Activated T-cell treated with anti-CD3 and anti-CD28 coated beads, Interleukin-2, amount 50 U/mL, for 4 hours (primary cell): ENCODE measurements at regions not wholly inside any gene's neighbourhood (a gene's known extent, or its start where the extent isn't known, plus 50 kb on each side); places are given as distances from the start of the nearest gene placed in this dataset.
"Not testable (repeated sequence)": the region's sequence is repeated elsewhere in the genome, so short reads cannot be mapped to it uniquely, and the experiment has no call there.

Experiments used
- ATAC-seq, 2 donors: fragments of 200-7000 bp; cut with Tn5 transposase; one replicate each; pipeline ENCODE4 v1.10.0; 2021
- DNase-seq: peaks from one replicate; pipeline ENCODE4 v3.0.0-alpha.2; 2020
- H3K27me3 Mint-ChIP-seq: one replicate; pipeline ENCODE4 v1.8.0; 2021; ENCODE audit warnings: low read depth, mixed read lengths
- H3K36me3 Mint-ChIP-seq: one replicate; pipeline ENCODE4 v1.8.0; 2022; ENCODE audit warnings: mixed read lengths; ENCODE audit not compliant: insufficient read depth
- H3K4me1 Mint-ChIP-seq: one replicate; pipeline ENCODE4 v1.8.0; 2021; ENCODE audit warnings: low read depth, mixed read lengths
- H3K4me3 Mint-ChIP-seq: one replicate; pipeline ENCODE4 v1.8.0; 2021; ENCODE audit warnings: mild to moderate bottlenecking, moderate library complexity, mixed read lengths
- H3K9me3 Mint-ChIP-seq: one replicate; pipeline ENCODE4 v1.8.0; 2021; ENCODE audit warnings: mixed read lengths

DNA sequence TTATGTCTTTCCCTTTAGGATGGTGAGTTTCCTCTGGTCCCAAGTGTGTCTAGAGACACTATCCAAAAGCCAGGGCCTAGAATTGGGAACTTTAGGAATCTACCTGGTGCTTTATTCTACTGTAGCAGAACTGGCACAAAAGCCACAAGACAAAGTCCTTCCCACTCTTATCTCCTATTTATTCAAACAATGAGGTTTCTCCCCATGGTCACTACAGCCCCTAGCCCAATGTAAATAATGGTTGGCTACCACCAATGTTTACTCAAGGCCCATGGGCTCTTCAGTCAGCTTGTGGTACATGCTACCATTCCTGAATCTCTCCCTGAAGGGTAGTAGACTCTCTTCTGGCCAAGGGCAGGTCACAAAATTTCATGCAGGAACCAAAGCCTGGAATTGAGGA is 789.4 kb upstream of the KIF2B start:
- peaks cover 21% of the 10 kb centered on the region for H3K9me3 Mint-ChIP-seq
- H3K27me3 Mint-ChIP-seq, result no peaks in the 10 kb centered on the region
- no peaks in the 10 kb centered on the region for H3K4me1 Mint-ChIP-seq
- no peak overlapping the region for H3K4me3 Mint-ChIP-seq
- DNase-seq, result no peak
- H3K36me3 Mint-ChIP-seq, result no peaks in the 10 kb centered on the region
- no peak for ATAC-seq

DNA sequence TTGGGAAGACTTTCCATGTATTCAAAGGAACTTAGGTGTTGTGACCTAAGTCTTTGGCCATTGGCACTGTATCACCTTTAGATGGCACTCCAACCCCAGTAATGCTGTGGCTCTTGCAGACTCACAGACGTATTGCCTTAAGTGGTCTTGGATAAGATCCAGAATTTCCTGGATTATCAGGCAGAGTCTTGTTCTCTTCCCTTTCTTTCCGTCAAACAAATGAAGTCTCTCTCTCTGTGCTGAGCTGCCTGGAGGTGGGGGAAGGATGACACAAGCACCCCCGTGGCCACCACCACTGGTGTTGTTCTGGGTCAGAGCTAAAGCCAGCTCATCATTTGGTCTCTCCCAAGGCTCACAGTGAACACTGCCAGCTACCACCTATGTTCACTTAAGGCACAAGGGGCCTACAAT is 789.9 kb upstream of the KIF2B start:
- no peaks in the 10 kb centered on the region for H3K27me3 Mint-ChIP-seq
- no peak overlapping the region for H3K4me3 Mint-ChIP-seq
- no peaks in the 10 kb centered on the region for H3K36me3 Mint-ChIP-seq
- ATAC-seq (no peak), DNase-seq (no peak)
- no peaks in the 10 kb centered on the region for H3K4me1 Mint-ChIP-seq
- H3K9me3 Mint-ChIP-seq, result peaks cover 26% of the 10 kb centered on the region

DNA sequence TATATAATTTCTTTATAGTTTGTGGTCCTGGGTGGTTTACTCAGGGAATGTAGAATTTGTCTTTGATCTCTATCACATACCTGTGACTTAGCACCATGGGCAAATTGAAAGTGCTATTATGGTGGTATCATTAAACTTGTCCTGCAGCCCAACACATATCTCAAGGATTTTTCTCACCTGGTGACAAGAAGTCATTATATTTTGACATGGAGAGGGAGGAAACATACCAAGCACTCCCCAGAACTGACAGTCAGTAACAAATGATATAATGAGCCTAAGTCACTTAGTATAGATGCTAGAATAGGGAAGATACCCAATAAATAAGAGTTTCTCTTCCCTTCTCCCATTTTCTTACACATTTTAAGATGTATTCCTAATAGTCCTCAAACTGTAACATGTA is 805.5 kb upstream of the KIF2B start:
- ATAC-seq (no peak), DNase-seq (no peak)
- Mint-ChIP-seq H3K36me3 (no peaks in the 10 kb centered on the region), H3K9me3 (peaks cover 14% of the 10 kb centered on the region), H3K27me3 (no peaks in the 10 kb centered on the region), H3K4me1 (no peaks in the 10 kb centered on the region), H3K4me3 (no peak overlapping the region)

DNA sequence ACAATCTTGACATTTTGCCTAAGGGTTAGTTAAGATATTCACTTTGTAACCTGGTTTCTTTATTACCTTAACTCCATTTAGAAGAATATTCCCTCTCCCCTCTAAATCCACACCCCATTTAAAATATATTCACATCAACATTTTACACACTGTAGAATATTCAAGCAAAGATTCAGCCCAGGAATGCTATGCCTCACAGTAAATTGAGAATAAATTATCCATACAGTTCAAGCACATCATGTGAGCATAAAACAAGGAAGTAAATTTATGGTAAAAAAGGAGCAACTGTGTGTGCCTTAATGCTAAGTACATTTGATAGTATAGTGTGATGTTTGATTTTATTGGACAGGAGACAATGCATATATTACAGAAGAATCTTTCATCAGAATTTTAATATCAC is 806.6 kb upstream of the KIF2B start:
- Mint-ChIP-seq H3K36me3 (no peaks in the 10 kb centered on the region), H3K9me3 (peaks cover 11% of the 10 kb centered on the region), H3K4me3 (no peak overlapping the region), H3K27me3 (no peaks in the 10 kb centered on the region), H3K4me1 (no peaks in the 10 kb centered on the region)
- DNase-seq (no peak), ATAC-seq (no peak)

DNA sequence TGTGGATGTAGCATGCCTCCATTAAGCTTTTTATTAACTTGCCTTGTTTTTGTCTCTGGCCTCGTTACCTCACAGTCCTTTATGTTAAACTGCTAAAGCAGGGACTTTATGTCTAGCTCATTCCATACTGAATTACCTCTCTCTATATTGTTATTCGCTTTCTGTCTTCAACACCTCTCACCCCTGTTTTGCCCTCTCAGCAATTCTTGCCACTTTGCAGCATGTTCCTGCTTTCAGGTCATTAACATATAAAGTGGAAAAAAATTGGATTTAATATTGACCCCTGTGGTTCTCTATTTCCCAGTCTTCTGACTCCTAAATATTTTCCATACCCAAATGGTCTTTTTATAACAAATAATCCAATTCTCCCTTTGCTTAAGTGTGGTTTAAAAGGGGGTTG is 810.4 kb upstream of the KIF2B start:
- Mint-ChIP-seq H3K9me3 (no peaks in the 10 kb centered on the region), H3K36me3 (no peaks in the 10 kb centered on the region), H3K4me3 (no peak overlapping the region), H3K27me3 (no peaks in the 10 kb centered on the region), H3K4me1 (no peaks in the 10 kb centered on the region)
- ATAC-seq (no peak), DNase-seq (no peak)

DNA sequence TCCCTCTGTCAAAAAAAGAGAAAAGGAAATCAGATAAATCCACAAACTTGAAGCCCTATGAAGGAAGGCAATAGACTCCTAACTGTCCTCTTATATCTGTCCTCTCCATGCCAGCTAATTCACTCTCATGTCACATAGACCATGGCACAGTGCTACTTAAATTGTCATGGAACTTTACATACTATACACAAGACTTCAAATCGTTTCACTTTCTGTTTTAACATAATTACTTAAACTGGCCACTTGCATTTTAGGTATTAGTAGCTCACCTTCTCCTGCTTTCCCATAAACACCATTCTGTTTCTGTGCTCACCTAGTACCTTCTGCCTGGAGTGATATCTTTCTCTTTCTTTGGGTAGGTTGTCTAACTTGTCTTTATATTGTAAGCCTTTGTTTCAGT is 816.7 kb upstream of the KIF2B start:
- no peaks in the 10 kb centered on the region for H3K4me1 Mint-ChIP-seq
- no peak overlapping the region for H3K4me3 Mint-ChIP-seq
- H3K27me3 Mint-ChIP-seq, result no peaks in the 10 kb centered on the region
- ATAC-seq (no peak), DNase-seq (no peak)
- peaks cover 3% of the 10 kb centered on the region for H3K9me3 Mint-ChIP-seq
- H3K36me3 Mint-ChIP-seq, result no peaks in the 10 kb centered on the region

DNA sequence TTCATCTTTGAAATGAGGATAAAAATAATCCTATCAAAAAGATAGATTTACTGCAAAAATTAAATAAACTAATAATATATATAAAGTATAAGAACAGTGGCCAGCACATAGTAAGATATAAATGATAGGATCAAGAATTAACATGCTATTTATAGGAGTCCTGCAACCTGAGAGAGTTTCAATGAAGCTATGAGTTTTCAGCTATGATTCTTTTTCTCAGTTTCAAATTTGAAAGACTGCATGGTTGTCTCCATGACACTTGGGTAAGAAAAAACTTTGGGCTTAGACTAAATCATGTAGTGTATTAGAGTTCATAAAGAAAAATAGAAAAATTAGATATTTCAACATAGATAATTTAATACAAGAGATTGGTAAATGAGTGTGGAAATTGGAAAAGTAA is 817.8 kb upstream of the KIF2B start:
- Mint-ChIP-seq H3K36me3 (no peaks in the 10 kb centered on the region), H3K4me1 (no peaks in the 10 kb centered on the region), H3K27me3 (no peaks in the 10 kb centered on the region), H3K9me3 (peaks cover 3% of the 10 kb centered on the region), H3K4me3 (no peak overlapping the region)
- DNase-seq, result no peak
- no peak for ATAC-seq

DNA sequence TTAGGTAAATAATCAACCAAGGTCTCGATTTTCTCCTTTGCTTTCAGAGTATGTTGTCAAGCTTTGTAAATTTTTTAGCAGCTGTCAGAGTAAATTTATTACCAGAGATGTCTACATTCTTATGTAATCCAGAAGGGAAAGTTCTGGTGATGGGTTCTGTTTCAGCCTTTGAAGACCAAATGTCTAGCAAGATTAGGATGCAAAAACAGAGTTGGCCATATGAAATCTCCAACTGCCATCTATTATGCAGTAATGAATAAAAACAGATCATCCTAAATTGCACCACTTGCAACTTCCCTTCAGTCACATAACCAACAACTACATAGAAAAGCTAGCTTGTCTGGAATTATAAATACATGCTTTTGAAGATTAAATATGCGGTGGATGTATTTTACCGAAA is 826.8 kb upstream of the KIF2B start:
- no peaks in the 10 kb centered on the region for H3K27me3 Mint-ChIP-seq
- no peaks in the 10 kb centered on the region for H3K36me3 Mint-ChIP-seq
- ATAC-seq (no peak), DNase-seq (no peak)
- H3K4me3 Mint-ChIP-seq, result no peak overlapping the region
- no peaks in the 10 kb centered on the region for H3K4me1 Mint-ChIP-seq
- H3K9me3 Mint-ChIP-seq, result peaks cover 15% of the 10 kb centered on the region

DNA sequence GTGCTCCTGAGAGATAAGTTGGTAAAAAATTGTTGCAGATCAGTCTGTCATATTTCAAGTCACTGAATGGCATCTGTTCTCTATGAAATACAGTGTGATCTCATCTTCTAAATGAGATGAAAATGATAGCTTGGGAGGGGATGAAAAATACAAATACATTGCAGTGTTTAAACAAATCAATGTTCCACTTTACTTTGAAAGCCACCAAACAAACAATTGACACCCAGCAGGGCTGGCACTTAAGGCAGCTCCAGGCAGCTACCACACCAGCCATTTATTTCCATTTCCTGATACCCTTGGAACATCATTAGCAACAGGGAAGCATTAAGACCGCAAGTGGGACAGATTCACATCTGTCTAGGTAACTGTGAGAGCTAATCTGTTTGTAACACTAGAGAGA is 827.6 kb upstream of the KIF2B start:
- Mint-ChIP-seq H3K4me1 (no peaks in the 10 kb centered on the region), H3K4me3 (no peak overlapping the region), H3K27me3 (no peaks in the 10 kb centered on the region), H3K36me3 (no peaks in the 10 kb centered on the region), H3K9me3 (peaks cover 15% of the 10 kb centered on the region)
- ATAC-seq, result no peak
- DNase-seq, result no peak

DNA sequence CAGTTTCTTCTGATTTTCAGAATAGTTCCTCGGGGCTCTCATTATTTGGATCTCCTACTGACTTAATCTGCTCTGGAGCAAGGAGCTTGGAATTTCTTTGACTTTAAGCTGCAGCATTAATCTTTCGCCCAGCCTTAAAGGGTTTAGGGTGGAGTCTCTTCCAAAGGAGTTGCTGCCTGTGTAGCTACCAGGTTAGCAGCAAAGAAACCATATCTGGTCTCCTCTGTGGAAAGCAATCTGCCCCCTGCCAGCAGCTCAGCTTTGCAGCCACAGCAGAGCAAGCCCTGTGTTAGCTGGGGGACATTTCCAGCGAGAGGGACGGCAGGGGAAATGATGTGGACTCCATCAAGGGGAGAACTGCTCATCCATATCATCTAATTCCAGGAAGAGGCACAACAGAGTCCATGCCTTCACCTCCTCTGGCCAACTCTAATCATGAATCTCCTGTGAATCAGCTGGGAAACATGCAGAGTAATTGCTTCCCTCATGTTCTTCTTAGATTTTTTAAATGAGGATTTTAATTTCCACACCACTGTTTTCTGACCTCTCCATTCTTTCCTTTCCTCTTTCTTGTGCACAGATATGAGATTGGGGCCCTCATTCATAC is 827.6 kb upstream of the CA10 start:
- DNase-seq (no peak), ATAC-seq (no peak)
- peaks cover 7% of the 10 kb centered on the region for H3K9me3 Mint-ChIP-seq
- H3K36me3 Mint-ChIP-seq, result no peaks in the 10 kb centered on the region
- no peak overlapping the region for H3K4me3 Mint-ChIP-seq
- no peaks in the 10 kb centered on the region for H3K4me1 Mint-ChIP-seq
- H3K27me3 Mint-ChIP-seq, result no peaks in the 10 kb centered on the region

DNA sequence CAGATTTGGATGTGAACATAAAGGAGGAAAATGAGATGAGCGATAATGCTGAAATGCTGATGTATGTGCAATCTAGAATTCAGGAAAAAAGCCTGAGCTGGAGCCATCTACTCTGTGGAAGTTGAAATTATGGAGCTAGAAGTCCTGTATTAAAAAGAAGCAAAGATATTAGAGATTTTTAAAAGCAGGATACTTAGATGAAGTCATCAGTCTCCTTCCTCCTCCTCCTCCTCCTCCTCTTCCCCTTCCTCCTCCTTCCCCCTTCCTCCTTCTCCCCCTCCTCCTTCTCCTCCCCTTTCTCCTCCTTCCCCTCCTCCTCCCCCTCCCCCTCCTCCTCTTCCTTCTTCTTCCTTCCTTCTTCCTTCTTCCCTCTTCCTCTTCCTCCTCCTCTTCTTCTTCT is 823.8 kb upstream of the CA10 start:
- Mint-ChIP-seq H3K36me3 (no peaks in the 10 kb centered on the region), H3K4me3 (no peak overlapping the region), H3K9me3 (peaks cover 5% of the 10 kb centered on the region), H3K27me3 (no peaks in the 10 kb centered on the region), H3K4me1 (no peaks in the 10 kb centered on the region)
- ATAC-seq (no peak), DNase-seq (no peak)

DNA sequence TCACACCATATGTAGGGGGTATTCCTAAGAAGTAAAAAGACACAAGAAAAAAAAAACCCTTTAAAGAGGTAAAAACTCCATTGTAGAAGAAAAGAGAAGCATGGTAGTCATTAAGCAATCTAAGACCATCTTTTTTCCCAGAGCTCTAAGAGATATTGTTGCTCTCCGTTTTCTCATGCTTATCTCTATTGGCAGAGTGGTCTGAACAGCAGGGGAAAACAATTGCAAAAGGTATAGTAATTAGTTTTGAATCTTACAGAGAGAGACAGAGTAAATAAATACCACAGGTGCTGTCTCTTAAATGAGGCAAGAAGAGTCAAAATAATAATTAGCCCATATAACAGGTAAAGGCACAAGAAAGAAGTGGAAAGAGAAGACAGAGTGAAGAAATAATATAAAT is 821.4 kb upstream of the CA10 start:
- DNase-seq (no peak), ATAC-seq (no peak)
- H3K36me3 Mint-ChIP-seq, result no peaks in the 10 kb centered on the region
- H3K4me1 Mint-ChIP-seq, result no peaks in the 10 kb centered on the region
- no peaks in the 10 kb centered on the region for H3K27me3 Mint-ChIP-seq
- H3K4me3 Mint-ChIP-seq, result no peak overlapping the region
- H3K9me3 Mint-ChIP-seq, result peaks cover 10% of the 10 kb centered on the region

DNA sequence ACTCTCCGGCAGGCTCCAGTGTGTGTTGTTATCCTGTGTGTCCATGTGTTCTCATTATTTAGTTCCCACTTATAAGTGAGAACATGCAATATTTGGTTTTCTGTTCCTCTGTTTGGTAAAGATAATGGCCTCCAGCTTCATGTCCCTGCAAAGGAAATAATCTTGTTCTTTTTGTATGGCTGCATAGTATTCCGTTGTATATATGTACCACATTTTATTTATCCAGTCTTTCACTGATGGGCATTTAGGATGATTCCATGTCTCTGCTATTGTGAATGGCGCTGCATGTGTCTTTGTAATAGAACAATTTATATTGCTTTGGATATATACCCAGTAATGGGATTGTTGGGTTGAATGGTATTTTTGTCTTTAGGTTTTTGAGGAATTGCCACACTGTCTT is 807.3 kb upstream of the CA10 start:
- Mint-ChIP-seq H3K27me3 (no peaks in the 10 kb centered on the region), H3K9me3 (peaks cover 14% of the 10 kb centered on the region), H3K4me3 (no peak overlapping the region), H3K36me3 (no peaks in the 10 kb centered on the region), H3K4me1 (no peaks in the 10 kb centered on the region)
- no peak for DNase-seq
- ATAC-seq, result no peak

DNA sequence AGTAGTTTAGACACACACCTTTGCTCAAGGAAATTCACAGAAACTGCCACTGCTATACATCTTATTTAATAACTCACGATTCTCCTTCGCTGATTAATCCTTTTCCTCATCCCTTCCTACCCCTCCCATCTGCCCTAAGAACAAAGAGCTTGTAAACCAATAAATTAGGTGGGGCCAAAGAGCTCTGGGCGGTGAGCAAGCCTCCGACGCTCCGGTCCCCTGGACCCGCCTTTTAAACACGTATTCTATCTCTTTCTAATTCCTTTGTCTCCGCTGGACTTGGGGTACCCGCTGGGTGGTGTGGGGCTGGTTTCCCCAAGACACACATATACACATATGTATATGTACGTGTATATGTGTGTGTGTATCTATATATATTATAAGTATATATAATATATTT is 803.2 kb upstream of the CA10 start:
- not testable (repeated sequence) for H3K4me1 Mint-ChIP-seq, H3K36me3 Mint-ChIP-seq, DNase-seq, ATAC-seq, H3K4me3 Mint-ChIP-seq, H3K9me3 Mint-ChIP-seq, H3K27me3 Mint-ChIP-seq

DNA sequence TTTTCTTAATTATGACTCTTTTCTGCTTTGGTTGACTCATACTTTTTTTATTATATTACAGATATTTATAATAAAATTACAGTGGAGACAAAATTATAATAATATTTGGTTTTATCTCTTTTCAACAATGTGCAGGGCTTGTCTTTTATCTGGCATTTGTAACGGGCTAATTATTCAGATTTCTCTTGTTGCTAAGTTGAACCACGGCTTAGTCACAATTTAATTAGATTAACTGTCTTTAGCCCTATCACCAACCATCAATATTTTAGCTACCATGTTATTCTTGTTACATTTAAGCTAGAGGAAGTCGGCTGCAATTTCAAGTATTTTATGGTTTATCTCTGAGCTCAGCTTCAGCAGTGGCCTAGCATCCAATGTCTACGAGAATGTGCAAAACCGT is 798.9 kb upstream of the CA10 start:
- Mint-ChIP-seq H3K4me3 (no peak overlapping the region), H3K36me3 (no peaks in the 10 kb centered on the region), H3K4me1 (no peaks in the 10 kb centered on the region), H3K9me3 (no peaks in the 10 kb centered on the region), H3K27me3 (no peaks in the 10 kb centered on the region)
- no peak for ATAC-seq
- DNase-seq, result no peak

DNA sequence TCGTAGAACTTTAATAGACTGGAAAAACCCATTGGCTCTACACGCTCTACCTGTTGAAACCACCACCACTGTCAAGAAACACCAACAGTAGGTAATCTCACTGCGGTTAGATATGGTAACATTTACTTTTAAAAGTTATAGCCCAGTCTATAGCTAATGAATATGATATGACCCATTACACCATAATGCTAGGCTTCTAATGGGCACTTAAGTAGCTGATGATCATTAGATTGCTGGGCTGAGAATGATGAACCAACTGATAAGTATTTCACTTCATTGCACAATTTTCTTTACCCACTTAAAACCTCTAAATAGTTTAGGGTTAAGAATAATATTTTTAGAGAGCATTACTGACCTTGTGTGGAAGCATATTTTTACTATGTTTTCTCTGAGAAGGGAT is 788.9 kb upstream of the CA10 start:
- Mint-ChIP-seq H3K36me3 (no peaks in the 10 kb centered on the region), H3K4me1 (no peaks in the 10 kb centered on the region), H3K4me3 (no peak overlapping the region), H3K9me3 (peaks cover 7% of the 10 kb centered on the region), H3K27me3 (no peaks in the 10 kb centered on the region)
- DNase-seq (no peak), ATAC-seq (no peak)
